ACC112 (cell line): ENCODE measurements at regions not wholly inside any gene's neighbourhood (a gene's known extent, or its start where the extent isn't known, plus 50 kb on each side); places are given as distances from the start of the nearest gene placed in this dataset.

Source experiments
- H2AFZ ChIP-seq: fragments of 200-600 bp; sonication (generic); one replicate; pipeline ENCODE4 v1.6.0; 2017; ENCODE audit warnings: antibody characterized with exemption, low read length; ENCODE audit not compliant: unreplicated experiment
- H3K27ac ChIP-seq: fragments of 200-600 bp; sonication (generic); 2 replicates; pipeline ENCODE4 v1.5.1; 2014; ENCODE audit warnings: low read depth, mild to moderate bottlenecking, antibody characterized with exemption, low read length, moderate library complexity
- H3K27me3 ChIP-seq: fragments of 200-600 bp; sonication (generic); 2 replicates; pipeline ENCODE4 v1.6.1; 2014; ENCODE audit warnings: mild to moderate bottlenecking, antibody characterized with exemption, low read length, moderate library complexity, mixed read lengths; ENCODE audit not compliant: insufficient read depth
- H3K36me3 ChIP-seq: fragments of 200-600 bp; sonication (generic); 2 replicates; pipeline ENCODE4 v1.6.1; 2016; ENCODE audit warnings: mild to moderate bottlenecking, antibody characterized with exemption, low read length, moderate library complexity, mixed read lengths; ENCODE audit not compliant: insufficient read depth
- H3K4me1 ChIP-seq: fragments of 200-600 bp; sonication (generic); one replicate; pipeline ENCODE4 v1.6.1; 2016; ENCODE audit warnings: low read length, mixed read lengths; ENCODE audit not compliant: insufficient read depth, unreplicated experiment, control insufficient read depth
- H3K4me3 ChIP-seq: fragments of 200-600 bp; sonication (generic); 2 replicates; pipeline ENCODE4 v1.5.1; 2014; ENCODE audit warnings: mild to moderate bottlenecking, low read depth, low read length
- H3K79me2 ChIP-seq: fragments of 200-600 bp; sonication (generic); one replicate; pipeline ENCODE4 v1.6.0; 2016; ENCODE audit warnings: low read length; ENCODE audit not compliant: control insufficient read depth, unreplicated experiment, insufficient read depth

- H3K4me3 ChIP-seq = no peak overlapping the region
- H3K27ac ChIP-seq = no peak overlapping the region
- H2AFZ ChIP-seq = no peak overlapping the region
- no peaks in the 10 kb centered on the region for H3K4me1 ChIP-seq
- H3K79me2 ChIP-seq = no peaks in the 10 kb centered on the region
- no peaks in the 10 kb centered on the region for H3K27me3 ChIP-seq
- H3K36me3 ChIP-seq = no peaks in the 10 kb centered on the region
Observed at GRCh38 chr5:58378613-58379390, 81.1 kb downstream of the PLK2 start.

GRCh38 chr5:58370606-58371005 is 89.3 kb downstream of the PLK2 start:
- Histone ChIP-seq H3K27me3 (no peaks in the 10 kb centered on the region), H3K36me3 (no peaks in the 10 kb centered on the region), H2AFZ (no peak overlapping the region), H3K4me1 (no peaks in the 10 kb centered on the region), H3K27ac (no peak overlapping the region), H3K4me3 (no peak overlapping the region), H3K79me2 (no peaks in the 10 kb centered on the region)

DNA sequence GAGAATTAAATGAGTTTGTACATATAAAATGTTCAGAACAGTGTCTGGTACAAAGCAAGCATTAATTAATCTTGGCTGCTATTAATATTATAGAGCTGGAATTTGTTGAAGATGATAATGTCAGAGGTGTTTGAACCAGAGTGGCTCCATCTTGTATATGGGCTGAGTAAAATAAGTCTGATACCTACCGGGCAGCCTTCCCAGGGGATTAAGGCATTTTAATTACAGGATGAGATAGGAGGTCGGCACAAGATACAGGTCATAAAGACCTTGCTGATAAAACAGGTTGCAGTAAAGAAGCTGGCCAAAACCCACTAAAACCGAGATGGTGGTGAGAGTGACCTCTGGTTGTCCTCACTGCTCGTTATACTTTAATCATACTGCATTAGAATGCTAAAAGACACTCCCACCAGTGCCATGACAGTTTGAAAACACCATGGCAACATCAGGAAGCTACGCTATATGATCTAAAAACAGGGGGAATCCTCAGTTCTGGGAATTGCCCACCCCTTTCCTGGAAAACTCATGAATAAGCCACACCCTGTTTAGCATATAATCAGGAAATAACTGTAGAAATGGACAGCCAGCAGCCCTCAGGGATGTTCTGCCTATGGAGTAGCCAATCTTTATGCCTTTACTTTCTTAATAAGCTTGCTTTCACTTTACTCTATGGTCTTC is 90.2 kb downstream of the PLK2 start:
- H3K27ac ChIP-seq = no peak overlapping the region

GRCh38 chr5:58366461-58366860 is 93.4 kb downstream of the PLK2 start:
- Histone ChIP-seq H3K79me2 (no peaks in the 10 kb centered on the region), H3K36me3 (no peaks in the 10 kb centered on the region), H3K27ac (no peak overlapping the region), H2AFZ (no peak overlapping the region), H3K4me1 (no peaks in the 10 kb centered on the region), H3K4me3 (no peak overlapping the region), H3K27me3 (no peaks in the 10 kb centered on the region)

More for the DNA sequence above, 90.2 kb downstream of the PLK2 start:
- Histone ChIP-seq H3K27me3 (no peaks in the 10 kb centered on the region), H3K36me3 (no peaks in the 10 kb centered on the region), H3K4me3 (no peak overlapping the region), H3K79me2 (no peaks in the 10 kb centered on the region), H3K4me1 (no peaks in the 10 kb centered on the region), H2AFZ (no peak overlapping the region)

- H3K27ac ChIP-seq = no peak overlapping the region
- no peak overlapping the region for H3K4me3 ChIP-seq
- no peaks in the 10 kb centered on the region for H3K4me1 ChIP-seq
- H3K36me3 ChIP-seq = no peaks in the 10 kb centered on the region
- H3K27me3 ChIP-seq = no peaks in the 10 kb centered on the region
- H2AFZ ChIP-seq = no peak overlapping the region
- no peaks in the 10 kb centered on the region for H3K79me2 ChIP-seq
Observed at GRCh38 chr5:58365791-58366190, 94.1 kb downstream of the PLK2 start.

GRCh38 chr5:58363461-58364249 is 96.2 kb downstream of the PLK2 start:
- no peaks in the 10 kb centered on the region for H3K36me3 ChIP-seq
- no peak overlapping the region for H3K4me3 ChIP-seq
- no peaks in the 10 kb centered on the region for H3K27me3 ChIP-seq
- H3K79me2 ChIP-seq = no peaks in the 10 kb centered on the region
- H3K4me1 ChIP-seq = no peaks in the 10 kb centered on the region
- H3K27ac ChIP-seq = no peak overlapping the region
- H2AFZ ChIP-seq = no peak overlapping the region

DNA sequence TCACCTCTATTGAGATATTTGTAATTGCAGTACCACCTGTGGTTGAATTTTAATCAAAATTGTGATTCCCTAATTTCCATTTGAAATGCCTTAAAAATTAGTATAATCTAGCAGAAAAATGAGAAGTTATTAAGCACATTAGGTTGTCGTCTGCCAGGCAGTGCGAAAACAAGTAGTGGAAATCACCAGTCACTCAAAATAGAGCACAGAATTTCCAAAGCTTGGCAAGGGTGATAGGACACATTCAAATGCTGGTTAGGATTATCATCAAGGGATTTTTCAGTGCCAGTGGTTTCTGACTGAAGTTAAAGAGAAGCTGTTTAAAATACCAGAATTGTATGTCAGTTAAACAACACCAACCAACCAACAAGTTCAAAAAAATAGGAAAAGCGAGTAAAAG is 97.8 kb downstream of the PLK2 start:
- Histone ChIP-seq H3K4me1 (no peaks in the 10 kb centered on the region), H3K36me3 (no peaks in the 10 kb centered on the region), H3K27me3 (no peaks in the 10 kb centered on the region), H3K79me2 (no peaks in the 10 kb centered on the region), H2AFZ (no peak overlapping the region), H3K27ac (no peak overlapping the region), H3K4me3 (no peak overlapping the region)

- no peaks in the 10 kb centered on the region for H3K4me1 ChIP-seq
- no peaks in the 10 kb centered on the region for H3K79me2 ChIP-seq
- H3K27ac ChIP-seq = no peak overlapping the region
- H3K4me3 ChIP-seq = no peak overlapping the region
- H3K36me3 ChIP-seq = no peaks in the 10 kb centered on the region
- no peak overlapping the region for H2AFZ ChIP-seq
- no peaks in the 10 kb centered on the region for H3K27me3 ChIP-seq
Observed at GRCh38 chr5:58360794-58361193, 99.1 kb downstream of the PLK2 start.

GRCh38 chr5:58359981-58360380 is 99.9 kb downstream of the PLK2 start:
- Histone ChIP-seq H3K4me1 (no peaks in the 10 kb centered on the region), H2AFZ (no peak overlapping the region), H3K4me3 (no peak overlapping the region), H3K79me2 (no peaks in the 10 kb centered on the region), H3K27ac (no peak overlapping the region), H3K36me3 (no peaks in the 10 kb centered on the region), H3K27me3 (no peaks in the 10 kb centered on the region)

DNA sequence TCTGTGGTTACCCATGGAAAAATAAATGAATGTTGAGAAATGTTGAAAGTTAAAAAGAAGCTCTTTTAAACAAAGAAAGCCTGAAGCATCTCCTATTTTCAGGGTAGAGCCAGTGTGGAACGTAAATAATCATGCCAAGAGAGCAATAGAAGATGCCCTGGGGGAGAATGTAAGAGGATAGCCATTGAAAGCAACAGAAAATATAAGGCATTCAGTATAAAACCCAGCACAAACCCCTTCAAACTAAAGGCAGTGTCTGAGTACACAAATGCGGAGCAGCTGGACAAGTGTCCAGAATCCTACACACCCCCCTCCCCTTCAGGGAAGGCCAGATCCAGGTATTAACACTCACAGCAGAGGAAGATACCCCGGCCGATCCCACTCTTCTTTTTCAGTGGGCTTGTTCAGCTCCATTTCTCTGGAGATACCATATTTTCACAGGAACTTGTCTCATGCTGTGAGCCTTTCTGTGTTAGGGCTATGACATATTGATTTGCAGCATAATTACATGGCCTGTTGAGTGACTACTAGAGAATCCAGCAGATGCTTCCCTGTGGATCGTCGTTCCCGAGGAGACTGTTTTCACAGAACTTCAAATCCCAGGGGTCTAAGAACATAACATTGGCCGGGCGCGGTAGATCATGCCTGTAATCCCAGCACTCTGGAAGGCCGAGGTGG is 101.2 kb downstream of the PLK2 start:
- no peaks in the 10 kb centered on the region for H3K27me3 ChIP-seq
- no peaks in the 10 kb centered on the region for H3K4me1 ChIP-seq
- H3K27ac ChIP-seq = no peak overlapping the region
- H3K4me3 ChIP-seq = no peak overlapping the region
- no peaks in the 10 kb centered on the region for H3K79me2 ChIP-seq
- H3K36me3 ChIP-seq = no peaks in the 10 kb centered on the region
- H2AFZ ChIP-seq = no peak overlapping the region
